Endothelial cell of umbilical vein (primary cell): ENCODE measurements at regions not wholly inside any gene's neighbourhood (a gene's known extent, or its start where the extent isn't known, plus 50 kb on each side); places are given as distances from the start of the nearest gene placed in this dataset.

Experiments used
- BruUV-seq: library from RNA; stranded (reverse); fragments of 400-500 nt; replicated peaks from 2 replicates; lab custom pipeline; 2021; lab: Mats Ljungman, UMichigan
- CTCF ChIA-PET: fragments of 300-600, 350-600 bp; sonication (Branson Sonifier 250); formaldehyde crosslinking; loops from one replicate; lab custom pipeline; 2021; ENCODE audit warnings: antibody characterized with exemption, inconsistent platforms; lab: Charles Lee
- POLR2A ChIA-PET: fragments of 300-600, 350-600 bp; sonication (Branson Sonifier 250); formaldehyde crosslinking; loops from one replicate; lab custom pipeline; 2021; ENCODE audit warnings: antibody characterized with exemption, inconsistent platforms; lab: Charles Lee
- DNase-seq: peaks from one replicate; pipeline ENCODE4 v3.0.0-alpha.2; 2011; ENCODE audit warnings: low read depth, low spot score
- FAIRE-seq: peaks from 2 replicates; lab custom pipeline; 2011; peaks lifted over from hg19 to GRCh38; lab: Jason Lieb, UNC
- H2AFZ ChIP-seq: 2 replicates; pipeline ENCODE4 v1.6.0; 2012; ENCODE audit warnings: low read depth, low read length, control low read depth, inconsistent platforms
- H3K27ac ChIP-seq: 2 replicates; pipeline ENCODE4 v1.5.1; 2011; ENCODE audit warnings: low read depth, mild to moderate bottlenecking, control low read depth, low read length, moderate library complexity; ENCODE audit not compliant: insufficient read depth
- H3K27me3 ChIP-seq, 2 experiments: 2 replicates each; pipeline versions ENCODE4 v1.6.0 to v1.6.1; 2011; ENCODE audit warnings: low read length in 2 of 2, mixed read lengths in 1 of 2; ENCODE audit not compliant: control insufficient read depth in 2 of 2, insufficient read depth in 2 of 2
- H3K36me3 ChIP-seq, 2 experiments: 2 replicates in 1 of 2; 3 replicates in 1 of 2; pipeline ENCODE4 v1.5.1; 2011; ENCODE audit warnings: low read length in 2 of 2, mild to moderate bottlenecking in 1 of 2, moderate library complexity in 1 of 2; ENCODE audit not compliant: control insufficient read depth in 2 of 2, insufficient read depth in 2 of 2; ENCODE audit errors: extremely low read depth in 1 of 2
- H3K4me1 ChIP-seq: 3 replicates; pipeline ENCODE4 v1.5.1; 2011; ENCODE audit warnings: mild to moderate bottlenecking, low read length; ENCODE audit not compliant: control insufficient read depth, insufficient read depth; ENCODE audit errors: extremely low read depth
- H3K4me2 ChIP-seq: 2 replicates; pipeline ENCODE4 v1.6.1; 2011; ENCODE audit warnings: low read length, control low read depth, mixed read lengths; ENCODE audit not compliant: insufficient read depth
- H3K4me3 ChIP-seq, 3 experiments: fragments of 200-600 bp in 1 of 3; sonication (generic), shearing (Covaris generic) in 1 of 3; replicated peaks in 1 of 3; 2 replicates each; pipeline ENCODE4 v1.5.1; 2011 to 2016; ENCODE audit warnings: control low read depth in 3 of 3, low read length in 3 of 3, mild to moderate bottlenecking in 2 of 3, inconsistent platforms in 1 of 3, low read depth in 1 of 3, moderate library complexity in 1 of 3; ENCODE audit not compliant: insufficient read depth in 1 of 3
- H3K79me2 ChIP-seq: 2 replicates; pipeline ENCODE4 v1.6.0; 2012; ENCODE audit warnings: low read length, inconsistent platforms; ENCODE audit not compliant: control insufficient read depth, insufficient read depth
- H3K9ac ChIP-seq: replicated peaks from 2 replicates; pipeline ENCODE3; 2011; ENCODE audit warnings: low read length, control low read depth; ENCODE audit not compliant: insufficient read depth; ENCODE audit errors: extremely low read depth
- H3K9me1 ChIP-seq: replicated peaks from 3 replicates; pipeline ENCODE4 v1.6.0; 2011; ENCODE audit warnings: mild to moderate bottlenecking, low read length; ENCODE audit not compliant: control insufficient read depth, insufficient read depth; ENCODE audit errors: extremely low read depth
- H3K9me3 ChIP-seq: replicated peaks from 2 replicates; pipeline ENCODE4 v1.5.1; 2012; ENCODE audit warnings: low read length, inconsistent platforms; ENCODE audit not compliant: control insufficient read depth, insufficient read depth
- H4K20me1 ChIP-seq: replicated peaks from 2 replicates; pipeline ENCODE3; 2011; ENCODE audit warnings: mild to moderate bottlenecking, low read length; ENCODE audit not compliant: control insufficient read depth, insufficient read depth; ENCODE audit errors: extremely low read depth
- EZH2 ChIP-seq: IDR thresholded peaks from 2 replicates; pipeline ENCODE4 v1.6.1; 2012; ENCODE audit warnings: borderline replicate concordance, low read depth, mild to moderate bottlenecking, moderate library complexity, low read length, inconsistent platforms; ENCODE audit not compliant: severe bottlenecking
- FOS ChIP-seq: IDR thresholded peaks from 2 replicates; pipeline ENCODE4 v1.6.1; 2011; ENCODE audit warnings: mild to moderate bottlenecking, low read length, moderate library complexity, borderline replicate concordance; ENCODE audit not compliant: insufficient read depth
- GATA2 ChIP-seq: IDR thresholded peaks from 2 replicates; pipeline ENCODE4 v1.7.0; 2011; ENCODE audit warnings: low read depth, mild to moderate bottlenecking, moderate library complexity, mixed read lengths, low read length; ENCODE audit not compliant: insufficient read length, insufficient read depth
- JUN ChIP-seq: IDR thresholded peaks from 2 replicates; pipeline ENCODE4 v1.6.1; 2011; ENCODE audit warnings: borderline replicate concordance, low read depth; ENCODE audit not compliant: insufficient read length, insufficient read depth
- MYC ChIP-seq: IDR thresholded peaks from one replicate; pipeline ENCODE4 v1.6.1; 2011; ENCODE audit warnings: mild to moderate bottlenecking, low read depth, low read length
- POLR2A ChIP-seq: IDR thresholded peaks from 2 replicates; pipeline ENCODE4 v1.6.1; 2012; ENCODE audit warnings: low read depth, mild to moderate bottlenecking, control low read depth, low read length
- POLR2AphosphoS5 ChIP-seq: IDR thresholded peaks from 2 replicates; pipeline ENCODE4 v1.6.1; 2012; ENCODE audit warnings: low read depth, mild to moderate bottlenecking, control low read depth, low read length, moderate library complexity; ENCODE audit not compliant: insufficient read depth
- dilution Hi-C: fragments of 300-500 bp; cut with MboI; formaldehyde crosslinking; loops from one replicate; pipeline ENCODE4 v1.15.0; 2019; ENCODE audit warnings: low sequenced_read_pairs; ENCODE audit not compliant: extremely low pct_ligation_motif_present
- intact Hi-C: fragments of 100-400 bp; cut with micrococcal nuclease; formaldehyde crosslinking; loops from one replicate; pipeline ENCODE4 v1.10.0; 2022
- TF ChIP-seq, protein P1 (sequence below), 2 donors: IDR thresholded peaks; 1 replicate in 1 of 2; 2 replicates in 1 of 2; pipeline ENCODE4 v1.5.1; 2011; ENCODE audit warnings: low read length in 2 of 2, mild to moderate bottlenecking in 2 of 2, moderate library complexity in 2 of 2, control low read depth in 1 of 2, inconsistent platforms in 1 of 2, low read depth in 1 of 2; ENCODE audit not compliant: insufficient read depth in 1 of 2; ENCODE audit errors: extremely low read depth in 1 of 2
- TF ChIP-seq, protein P2 (sequence below): IDR thresholded peaks from 2 replicates; pipeline ENCODE4 v1.6.1; 2011; ENCODE audit not compliant: insufficient read depth, insufficient read length

DNA sequence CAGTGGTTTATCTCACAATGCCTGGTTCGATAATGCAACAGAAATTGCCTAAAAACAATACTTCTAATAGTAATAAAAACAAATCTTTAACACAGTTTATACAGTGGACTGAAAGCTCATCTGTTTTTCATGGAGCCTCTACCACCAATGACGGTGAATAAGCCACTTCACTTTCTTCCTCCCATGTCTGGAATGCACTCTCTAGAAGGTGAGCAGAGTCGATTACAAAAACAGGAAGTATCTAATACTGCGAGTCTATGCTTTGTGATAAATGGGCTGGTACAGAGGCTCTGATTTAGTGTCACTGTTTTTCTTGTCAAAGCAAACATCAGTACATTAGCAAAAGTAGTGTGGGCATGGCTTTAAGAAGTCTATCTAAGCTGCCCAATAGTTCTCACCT, 1348.6 kb upstream of the SLC10A2 start:
- no peak overlapping the region for H3K9ac ChIP-seq
- peak overlapping the region; percentile 71 for H2AFZ ChIP-seq
- FAIRE-seq (peak; percentile 57), DNase-seq (peak; percentile 22)
- H3K27me3 ChIP-seq, result no peaks in the 10 kb centered on the region
- intact Hi-C loops, result no loop called here
- no peak overlapping the region for H3K4me2 ChIP-seq
- H3K9me3 ChIP-seq, result no peaks in the 10 kb centered on the region
- H3K36me3 ChIP-seq, result no peaks in the 10 kb centered on the region
- ChIA-PET POLR2A (interaction anchor here (0.5 kb wide), 1 partner anchor 433 kb away, joined by 4 read pairs; no protein-coding TSS in a partner anchor), CTCF (no interaction called here)
- TF ChIP-seq POLR2A, result no peak
- no peak for TF ChIP-seq GATA2
- TF ChIP-seq EZH2, result no peak
- no peak for TF ChIP-seq POLR2AphosphoS5
- TF ChIP-seq JUN, result no peak
- TF ChIP-seq, protein P1, sequence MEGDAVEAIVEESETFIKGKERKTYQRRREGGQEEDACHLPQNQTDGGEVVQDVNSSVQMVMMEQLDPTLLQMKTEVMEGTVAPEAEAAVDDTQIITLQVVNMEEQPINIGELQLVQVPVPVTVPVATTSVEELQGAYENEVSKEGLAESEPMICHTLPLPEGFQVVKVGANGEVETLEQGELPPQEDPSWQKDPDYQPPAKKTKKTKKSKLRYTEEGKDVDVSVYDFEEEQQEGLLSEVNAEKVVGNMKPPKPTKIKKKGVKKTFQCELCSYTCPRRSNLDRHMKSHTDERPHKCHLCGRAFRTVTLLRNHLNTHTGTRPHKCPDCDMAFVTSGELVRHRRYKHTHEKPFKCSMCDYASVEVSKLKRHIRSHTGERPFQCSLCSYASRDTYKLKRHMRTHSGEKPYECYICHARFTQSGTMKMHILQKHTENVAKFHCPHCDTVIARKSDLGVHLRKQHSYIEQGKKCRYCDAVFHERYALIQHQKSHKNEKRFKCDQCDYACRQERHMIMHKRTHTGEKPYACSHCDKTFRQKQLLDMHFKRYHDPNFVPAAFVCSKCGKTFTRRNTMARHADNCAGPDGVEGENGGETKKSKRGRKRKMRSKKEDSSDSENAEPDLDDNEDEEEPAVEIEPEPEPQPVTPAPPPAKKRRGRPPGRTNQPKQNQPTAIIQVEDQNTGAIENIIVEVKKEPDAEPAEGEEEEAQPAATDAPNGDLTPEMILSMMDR (IDR thresholded peaks at IDR 0.05; ENCODE audit: extremely low read depth in 1 of 2, insufficient read depth in 1 of 2, low read depth in 1 of 2, low read length in 2 of 2), result no peak
- TF ChIP-seq, protein P2, sequence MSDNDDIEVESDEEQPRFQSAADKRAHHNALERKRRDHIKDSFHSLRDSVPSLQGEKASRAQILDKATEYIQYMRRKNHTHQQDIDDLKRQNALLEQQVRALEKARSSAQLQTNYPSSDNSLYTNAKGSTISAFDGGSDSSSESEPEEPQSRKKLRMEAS, result no peak
- TF ChIP-seq MYC, result no peak
- TF ChIP-seq FOS, result no peak
- no peaks in the 10 kb centered on the region for H4K20me1 ChIP-seq
- dilution Hi-C loops, result no loop called here
- H3K27ac ChIP-seq, result no peak overlapping the region
- H3K79me2 ChIP-seq, result no peaks in the 10 kb centered on the region
- BruUV-seq, result no TSS peak
- H3K9me1 ChIP-seq, result no peaks in the 10 kb centered on the region
- no peak overlapping the region for H3K4me3 ChIP-seq
- peaks cover 6% of the 10 kb centered on the region for H3K4me1 ChIP-seq
